HEK293 (cell line): ENCODE measurements at regions not wholly inside any gene's neighbourhood (a gene's known extent, or its start where the extent isn't known, plus 50 kb on each side); places are given as distances from the start of the nearest gene placed in this dataset.

Experiments used
- CTCF ChIA-PET: fragments of 350-600 bp; formaldehyde crosslinking; extraction: SDS; loops from one replicate; lab custom pipeline; 2021; ENCODE audit warnings: antibody characterized with exemption; lab: Yijun Ruan, JAX
- POLR2A ChIA-PET: fragments of 300-600 bp; formaldehyde crosslinking; extraction: SDS; loops from one replicate; lab custom pipeline; 2020; ENCODE audit warnings: antibody characterized with exemption, inconsistent platforms; lab: Yijun Ruan, JAX
- H3K27ac ChIP-seq: fragments of 200-500 bp; sonication (Bioruptor generic); 2 replicates; pipeline ENCODE4 v1.5.1; 2014; ENCODE audit warnings: low read depth, low read length, control low read depth, inconsistent platforms; ENCODE audit errors: extremely low read depth
- H3K36me3 ChIP-seq, 2 experiments: fragments of 200-500 bp in 1 of 2; sonication (Bioruptor generic) in 1 of 2; 1 replicate in 1 of 2; 2 replicates in 1 of 2; pipeline ENCODE4 v1.5.1; 2014 to 2017; ENCODE audit warnings: inconsistent platforms in 2 of 2, low read length in 2 of 2; ENCODE audit not compliant: control insufficient read depth in 2 of 2, insufficient read depth in 1 of 2
- H3K4me1 ChIP-seq: fragments of 200-500 bp; sonication (Bioruptor generic); 2 replicates; pipeline ENCODE4 v1.5.1; 2014; ENCODE audit warnings: mild to moderate bottlenecking, low read length, inconsistent platforms; ENCODE audit not compliant: control insufficient read depth, insufficient read depth
- H3K4me3 ChIP-seq: 2 replicates; pipeline ENCODE4 v1.5.1; 2011; ENCODE audit warnings: low read depth, mild to moderate bottlenecking, control low read depth, low read length, moderate library complexity
- H3K9me3 ChIP-seq: fragments of 200-500 bp; sonication (Bioruptor generic); 2 replicates; pipeline ENCODE4 v1.5.1; 2014; ENCODE audit warnings: low read depth, low read length, inconsistent platforms; ENCODE audit not compliant: control insufficient read depth, insufficient read depth
- BCL11B ChIP-seq: fragments of 450-650 bp; formaldehyde crosslinking; IDR thresholded peaks from 2 replicates; pipeline ENCODE4 v1.5.1; 2016; ENCODE audit warnings: low read depth, missing biosample characterization, missing genetic modification characterization
- GLI4 ChIP-seq: fragments of 450-650 bp; formaldehyde crosslinking; IDR thresholded peaks from 2 replicates; pipeline ENCODE4 v1.5.1; 2016; ENCODE audit warnings: missing biosample characterization, missing genetic modification characterization
- KLF7 ChIP-seq: fragments of 450-650 bp; formaldehyde crosslinking; IDR thresholded peaks from 2 replicates; pipeline ENCODE4 v1.5.1; 2016; ENCODE audit warnings: missing biosample characterization, missing genetic modification characterization, borderline replicate concordance
- SETDB1 ChIP-seq: IDR thresholded peaks from one replicate; pipeline ENCODE4 v1.6.1; 2017; ENCODE audit warnings: mild to moderate bottlenecking, low read length, moderate library complexity, mixed read lengths; ENCODE audit not compliant: insufficient read length
- ZFP3 ChIP-seq: fragments of 450-650 bp; formaldehyde crosslinking; IDR thresholded peaks from 2 replicates; pipeline ENCODE4 v1.5.1; 2016; ENCODE audit warnings: low read depth, missing biosample characterization, missing genetic modification characterization
- ZFP37 ChIP-seq: fragments of 450-650 bp; formaldehyde crosslinking; IDR thresholded peaks from 2 replicates; pipeline ENCODE4 v1.5.1; 2016; ENCODE audit warnings: missing biosample characterization, missing genetic modification characterization
- ZIC2 ChIP-seq: fragments of 450-650 bp; formaldehyde crosslinking; IDR thresholded peaks from 2 replicates; pipeline ENCODE4 v1.5.1; 2016; ENCODE audit warnings: missing biosample characterization, missing genetic modification characterization
- ZNF10 ChIP-seq: fragments of 450-650 bp; formaldehyde crosslinking; IDR thresholded peaks from 2 replicates; pipeline ENCODE4 v1.5.1; 2017; ENCODE audit warnings: missing biosample characterization, missing genetic modification characterization
- ZNF132 ChIP-seq: fragments of 450-650 bp; formaldehyde crosslinking; IDR thresholded peaks from 2 replicates; pipeline ENCODE4 v1.5.1; 2017; ENCODE audit warnings: missing biosample characterization, missing genetic modification characterization, borderline replicate concordance
- ZNF140 ChIP-seq: fragments of 450-650 bp; formaldehyde crosslinking; IDR thresholded peaks from 2 replicates; pipeline ENCODE4 v1.5.1; 2016; ENCODE audit warnings: missing biosample characterization, missing genetic modification characterization
- ZNF157 ChIP-seq: fragments of 450-650 bp; formaldehyde crosslinking; IDR thresholded peaks from 2 replicates; pipeline ENCODE4 v1.5.1; 2016; ENCODE audit warnings: missing biosample characterization, missing genetic modification characterization
- ZNF174 ChIP-seq: fragments of 450-650 bp; formaldehyde crosslinking; IDR thresholded peaks from 2 replicates; pipeline ENCODE4 v1.5.0; 2017; ENCODE audit warnings: missing biosample characterization, mild to moderate bottlenecking, missing genetic modification characterization
- ZNF175 ChIP-seq: fragments of 450-650 bp; formaldehyde crosslinking; IDR thresholded peaks from 2 replicates; pipeline ENCODE4 v1.5.1; 2016; ENCODE audit warnings: missing biosample characterization, missing genetic modification characterization
- ZNF391 ChIP-seq: fragments of 450-650 bp; formaldehyde crosslinking; IDR thresholded peaks from 2 replicates; pipeline ENCODE4 v1.5.1; 2016; ENCODE audit warnings: low read depth, missing biosample characterization, missing genetic modification characterization, borderline replicate concordance
- ZNF416 ChIP-seq: fragments of 450-650 bp; formaldehyde crosslinking; IDR thresholded peaks from 2 replicates; pipeline ENCODE4 v1.5.1; 2016; ENCODE audit warnings: missing biosample characterization, missing genetic modification characterization
- ZNF501 ChIP-seq: fragments of 450-650 bp; formaldehyde crosslinking; IDR thresholded peaks from 2 replicates; pipeline ENCODE4 v1.5.1; 2016; ENCODE audit warnings: missing biosample characterization, missing genetic modification characterization
- ZNF530 ChIP-seq: fragments of 450-650 bp; formaldehyde crosslinking; IDR thresholded peaks from 2 replicates; pipeline ENCODE4 v1.5.1; 2016; ENCODE audit warnings: low read depth, missing biosample characterization, missing genetic modification characterization
- ZNF560 ChIP-seq: fragments of 450-650 bp; formaldehyde crosslinking; IDR thresholded peaks from 2 replicates; pipeline ENCODE4 v1.5.1; 2017; ENCODE audit warnings: missing biosample characterization, missing genetic modification characterization, borderline replicate concordance
- ZNF596 ChIP-seq: fragments of 450-650 bp; IDR thresholded peaks from 2 replicates; pipeline ENCODE4 v1.5.0; 2018; ENCODE audit warnings: missing biosample characterization, mild to moderate bottlenecking, missing genetic modification characterization, moderate library complexity
- ZNF600 ChIP-seq: fragments of 450-650 bp; formaldehyde crosslinking; IDR thresholded peaks from 2 replicates; pipeline ENCODE4 v1.5.1; 2016; ENCODE audit warnings: missing biosample characterization, missing genetic modification characterization
- TF ChIP-seq, protein P1 (sequence below): fragments of 450-650 bp; formaldehyde crosslinking; IDR thresholded peaks from 2 replicates; pipeline ENCODE4 v1.5.1; 2016; ENCODE audit warnings: missing biosample characterization, missing genetic modification characterization
- TF ChIP-seq, protein P2 (sequence below): fragments of 450-650 bp; formaldehyde crosslinking; IDR thresholded peaks from 2 replicates; pipeline ENCODE4 v1.5.1; 2016; ENCODE audit warnings: missing biosample characterization, missing genetic modification characterization
- TF ChIP-seq, protein P3 (sequence below): fragments of 450-650 bp; formaldehyde crosslinking; IDR thresholded peaks from 2 replicates; pipeline ENCODE4 v1.5.1; 2016; ENCODE audit warnings: missing biosample characterization, missing genetic modification characterization
- TF ChIP-seq, protein P4 (sequence below): fragments of 450-650 bp; formaldehyde crosslinking; IDR thresholded peaks from 2 replicates; pipeline ENCODE4 v1.5.1; 2016; ENCODE audit warnings: missing biosample characterization, missing genetic modification characterization
- TF ChIP-seq, protein P5 (sequence below): fragments of 450-650 bp; formaldehyde crosslinking; IDR thresholded peaks from 2 replicates; pipeline ENCODE4 v1.5.1; 2016; ENCODE audit warnings: missing biosample characterization, missing genetic modification characterization, low read depth
- TF ChIP-seq, protein P6 (sequence below): fragments of 450-650 bp; formaldehyde crosslinking; IDR thresholded peaks from 2 replicates; pipeline ENCODE4 v1.5.1; 2017; ENCODE audit warnings: missing biosample characterization, missing genetic modification characterization

DNA sequence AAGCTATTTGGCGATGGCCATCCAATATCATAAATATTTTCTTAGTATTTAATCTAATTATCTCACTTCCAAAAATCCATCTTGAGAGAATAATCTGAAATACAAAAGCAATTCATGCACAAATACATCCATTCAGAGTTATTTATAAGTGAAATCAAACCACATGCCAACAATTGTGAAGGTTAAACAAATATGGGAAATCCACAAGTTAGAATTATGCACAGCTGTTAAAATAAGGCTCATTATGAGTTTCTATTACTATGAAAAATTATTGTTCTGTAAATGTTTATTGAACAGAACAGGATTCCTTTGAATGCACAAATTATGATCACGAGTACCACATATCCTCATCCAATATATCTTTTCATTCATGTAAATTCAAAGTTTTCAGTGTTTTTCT lies 267.7 kb downstream of the PLOD2 start:
- Histone ChIP-seq H3K36me3 (no peaks in the 10 kb centered on the region), H3K9me3 (no peaks in the 10 kb centered on the region), H3K4me1 (no peaks in the 10 kb centered on the region), H3K4me3 (no peak overlapping the region)
- CTCF ChIA-PET, result no interaction called here
- POLR2A ChIA-PET, result no interaction called here
- no peak for TF ChIP-seq SETDB1
- TF ChIP-seq ZIC2 (tag by site-specific recombination), result no peak
- no peak for TF ChIP-seq ZNF10 (tag by site-specific recombination)
- TF ChIP-seq, protein P1, sequence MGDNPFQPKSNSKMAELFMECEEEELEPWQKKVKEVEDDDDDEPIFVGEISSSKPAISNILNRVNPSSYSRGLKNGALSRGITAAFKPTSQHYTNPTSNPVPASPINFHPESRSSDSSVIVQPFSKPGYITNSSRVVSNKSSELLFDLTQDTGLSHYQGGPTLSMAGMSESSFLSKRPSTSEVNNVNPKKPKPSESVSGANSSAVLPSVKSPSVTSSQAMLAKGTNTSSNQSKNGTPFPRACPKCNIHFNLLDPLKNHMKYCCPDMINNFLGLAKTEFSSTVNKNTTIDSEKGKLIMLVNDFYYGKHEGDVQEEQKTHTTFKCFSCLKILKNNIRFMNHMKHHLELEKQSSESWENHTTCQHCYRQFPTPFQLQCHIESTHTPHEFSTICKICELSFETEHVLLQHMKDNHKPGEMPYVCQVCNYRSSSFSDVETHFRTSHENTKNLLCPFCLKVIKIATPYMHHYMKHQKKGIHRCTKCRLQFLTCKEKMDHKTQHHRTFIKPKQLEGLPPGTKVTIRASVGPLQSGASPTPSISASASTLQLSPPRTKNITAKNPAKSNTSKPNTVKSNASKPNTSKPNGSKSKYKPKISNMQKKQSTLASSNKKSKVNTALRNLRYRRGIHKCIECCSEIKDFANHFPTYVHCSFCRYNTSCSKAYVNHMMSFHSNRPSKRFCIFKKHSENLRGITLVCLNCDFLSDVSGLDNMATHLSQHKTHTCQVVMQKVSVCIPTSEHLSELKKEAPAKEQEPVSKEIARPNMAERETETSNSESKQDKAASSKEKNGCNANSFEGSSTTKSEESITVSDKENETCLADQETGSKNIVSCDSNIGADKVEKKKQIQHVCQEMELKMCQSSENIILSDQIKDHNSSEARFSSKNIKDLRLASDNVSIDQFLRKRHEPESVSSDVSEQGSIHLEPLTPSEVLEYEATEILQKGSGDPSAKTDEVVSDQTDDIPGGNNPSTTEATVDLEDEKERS (tag by site-specific recombination), result no peak
- TF ChIP-seq, protein P2, sequence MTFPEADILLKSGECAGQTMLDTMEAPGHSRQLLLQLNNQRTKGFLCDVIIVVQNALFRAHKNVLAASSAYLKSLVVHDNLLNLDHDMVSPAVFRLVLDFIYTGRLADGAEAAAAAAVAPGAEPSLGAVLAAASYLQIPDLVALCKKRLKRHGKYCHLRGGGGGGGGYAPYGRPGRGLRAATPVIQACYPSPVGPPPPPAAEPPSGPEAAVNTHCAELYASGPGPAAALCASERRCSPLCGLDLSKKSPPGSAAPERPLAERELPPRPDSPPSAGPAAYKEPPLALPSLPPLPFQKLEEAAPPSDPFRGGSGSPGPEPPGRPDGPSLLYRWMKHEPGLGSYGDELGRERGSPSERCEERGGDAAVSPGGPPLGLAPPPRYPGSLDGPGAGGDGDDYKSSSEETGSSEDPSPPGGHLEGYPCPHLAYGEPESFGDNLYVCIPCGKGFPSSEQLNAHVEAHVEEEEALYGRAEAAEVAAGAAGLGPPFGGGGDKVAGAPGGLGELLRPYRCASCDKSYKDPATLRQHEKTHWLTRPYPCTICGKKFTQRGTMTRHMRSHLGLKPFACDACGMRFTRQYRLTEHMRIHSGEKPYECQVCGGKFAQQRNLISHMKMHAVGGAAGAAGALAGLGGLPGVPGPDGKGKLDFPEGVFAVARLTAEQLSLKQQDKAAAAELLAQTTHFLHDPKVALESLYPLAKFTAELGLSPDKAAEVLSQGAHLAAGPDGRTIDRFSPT (tag by site-specific recombination), result no peak
- TF ChIP-seq, protein P3, sequence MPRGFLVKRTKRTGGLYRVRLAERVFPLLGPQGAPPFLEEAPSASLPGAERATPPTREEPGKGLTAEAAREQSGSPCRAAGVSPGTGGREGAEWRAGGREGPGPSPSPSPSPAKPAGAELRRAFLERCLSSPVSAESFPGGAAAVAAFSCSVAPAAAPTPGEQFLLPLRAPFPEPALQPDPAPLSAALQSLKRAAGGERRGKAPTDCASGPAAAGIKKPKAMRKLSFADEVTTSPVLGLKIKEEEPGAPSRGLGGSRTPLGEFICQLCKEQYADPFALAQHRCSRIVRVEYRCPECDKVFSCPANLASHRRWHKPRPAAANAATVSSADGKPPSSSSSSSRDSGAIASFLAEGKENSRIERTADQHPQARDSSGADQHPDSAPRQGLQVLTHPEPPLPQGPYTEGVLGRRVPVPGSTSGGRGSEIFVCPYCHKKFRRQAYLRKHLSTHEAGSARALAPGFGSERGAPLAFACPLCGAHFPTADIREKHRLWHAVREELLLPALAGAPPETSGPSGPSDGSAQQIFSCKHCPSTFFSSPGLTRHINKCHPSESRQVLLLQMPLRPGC, result no peak
- no peak for TF ChIP-seq BCL11B
- TF ChIP-seq, protein P4, sequence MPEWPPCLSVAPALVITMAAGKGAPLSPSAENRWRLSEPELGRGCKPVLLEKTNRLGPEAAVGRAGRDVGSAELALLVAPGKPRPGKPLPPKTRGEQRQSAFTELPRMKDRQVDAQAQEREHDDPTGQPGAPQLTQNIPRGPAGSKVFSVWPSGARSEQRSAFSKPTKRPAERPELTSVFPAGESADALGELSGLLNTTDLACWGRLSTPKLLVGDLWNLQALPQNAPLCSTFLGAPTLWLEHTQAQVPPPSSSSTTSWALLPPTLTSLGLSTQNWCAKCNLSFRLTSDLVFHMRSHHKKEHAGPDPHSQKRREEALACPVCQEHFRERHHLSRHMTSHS (tag by site-specific recombination), result no peak
- no peak for TF ChIP-seq ZNF140
- no peak for TF ChIP-seq ZNF600 (tag by site-specific recombination)
- no peak for TF ChIP-seq ZNF501
- no peak for TF ChIP-seq ZNF391 (tag by site-specific recombination)
- no peak for TF ChIP-seq ZNF174 (tag by site-specific recombination)
- TF ChIP-seq ZNF530 (tag by site-specific recombination), result no peak
- TF ChIP-seq KLF7, result no peak
- TF ChIP-seq ZNF596 (tag by site-specific recombination), result no peak
- TF ChIP-seq, all 188 proteins: peak for 0
- H3K27ac ChIP-seq, result no peak overlapping the region

DNA sequence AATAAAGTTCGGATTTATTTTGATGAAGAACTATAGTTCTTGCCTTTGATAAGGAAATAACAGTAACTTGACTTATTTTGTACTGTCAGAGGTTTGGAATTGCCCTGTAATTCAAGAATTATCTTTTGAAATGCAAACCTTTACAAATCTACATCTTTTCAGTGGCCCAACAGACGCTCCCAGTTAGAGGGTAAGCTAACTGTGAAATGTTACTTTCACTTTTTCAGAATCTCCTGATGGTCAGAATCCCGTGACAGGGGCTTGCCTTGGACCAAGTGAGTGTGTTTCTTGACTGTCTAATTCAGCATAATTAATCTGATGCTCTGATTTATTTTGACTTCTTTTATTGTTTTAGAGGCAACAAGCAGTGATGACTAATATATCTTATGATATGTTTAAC lies 262.5 kb downstream of the PLOD2 start:
- no peak overlapping the region for H3K27ac ChIP-seq
- no peaks in the 10 kb centered on the region for H3K4me1 ChIP-seq
- CTCF ChIA-PET, result no interaction called here
- POLR2A ChIA-PET, result no interaction called here
- no peak overlapping the region for H3K4me3 ChIP-seq
- no peaks in the 10 kb centered on the region for H3K9me3 ChIP-seq
- no peaks in the 10 kb centered on the region for H3K36me3 ChIP-seq
- TF ChIP-seq ZNF175, result no peak
- no peak for TF ChIP-seq ZNF391 (tag by site-specific recombination)
- no peak for TF ChIP-seq ZFP37 (tag by site-specific recombination)
- TF ChIP-seq, protein P5, sequence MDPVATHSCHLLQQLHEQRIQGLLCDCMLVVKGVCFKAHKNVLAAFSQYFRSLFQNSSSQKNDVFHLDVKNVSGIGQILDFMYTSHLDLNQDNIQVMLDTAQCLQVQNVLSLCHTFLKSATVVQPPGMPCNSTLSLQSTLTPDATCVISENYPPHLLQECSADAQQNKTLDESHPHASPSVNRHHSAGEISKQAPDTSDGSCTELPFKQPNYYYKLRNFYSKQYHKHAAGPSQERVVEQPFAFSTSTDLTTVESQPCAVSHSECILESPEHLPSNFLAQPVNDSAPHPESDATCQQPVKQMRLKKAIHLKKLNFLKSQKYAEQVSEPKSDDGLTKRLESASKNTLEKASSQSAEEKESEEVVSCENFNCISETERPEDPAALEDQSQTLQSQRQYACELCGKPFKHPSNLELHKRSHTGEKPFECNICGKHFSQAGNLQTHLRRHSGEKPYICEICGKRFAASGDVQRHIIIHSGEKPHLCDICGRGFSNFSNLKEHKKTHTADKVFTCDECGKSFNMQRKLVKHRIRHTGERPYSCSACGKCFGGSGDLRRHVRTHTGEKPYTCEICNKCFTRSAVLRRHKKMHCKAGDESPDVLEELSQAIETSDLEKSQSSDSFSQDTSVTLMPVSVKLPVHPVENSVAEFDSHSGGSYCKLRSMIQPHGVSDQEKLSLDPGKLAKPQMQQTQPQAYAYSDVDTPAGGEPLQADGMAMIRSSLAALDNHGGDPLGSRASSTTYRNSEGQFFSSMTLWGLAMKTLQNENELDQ (tag by site-specific recombination), result no peak
- TF ChIP-seq ZNF416, result no peak
- TF ChIP-seq, protein P6, sequence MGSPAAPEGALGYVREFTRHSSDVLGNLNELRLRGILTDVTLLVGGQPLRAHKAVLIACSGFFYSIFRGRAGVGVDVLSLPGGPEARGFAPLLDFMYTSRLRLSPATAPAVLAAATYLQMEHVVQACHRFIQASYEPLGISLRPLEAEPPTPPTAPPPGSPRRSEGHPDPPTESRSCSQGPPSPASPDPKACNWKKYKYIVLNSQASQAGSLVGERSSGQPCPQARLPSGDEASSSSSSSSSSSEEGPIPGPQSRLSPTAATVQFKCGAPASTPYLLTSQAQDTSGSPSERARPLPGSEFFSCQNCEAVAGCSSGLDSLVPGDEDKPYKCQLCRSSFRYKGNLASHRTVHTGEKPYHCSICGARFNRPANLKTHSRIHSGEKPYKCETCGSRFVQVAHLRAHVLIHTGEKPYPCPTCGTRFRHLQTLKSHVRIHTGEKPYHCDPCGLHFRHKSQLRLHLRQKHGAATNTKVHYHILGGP, result no peak
- no peak for TF ChIP-seq ZNF560 (tag by site-specific recombination)
- TF ChIP-seq GLI4 (tag by site-specific recombination), result no peak
- no peak for TF ChIP-seq ZNF132 (tag by site-specific recombination)
- no peak for TF ChIP-seq ZNF157 (tag by site-specific recombination)
- no peak for TF ChIP-seq ZFP3 (tag by site-specific recombination)
